WTC11 (cell line): ENCODE measurements at regions not wholly inside any gene's neighbourhood (a gene's known extent, or its start where the extent isn't known, plus 50 kb on each side); places are given as distances from the start of the nearest gene placed in this dataset.

Experiments used
- ATAC-seq: fragments of 200-7000 bp; cut with Tn5 transposase; 2 replicates; pipeline ENCODE4 v1.10.0; 2021; ENCODE audit warnings: mild to moderate bottlenecking, moderate library complexity
- CTCF ChIA-PET: fragments of 300-600 bp; sonication (Branson Sonifier 250); formaldehyde crosslinking; loops from one replicate; lab custom pipeline; 2021; ENCODE audit warnings: antibody characterized with exemption; lab: Charles Lee
- POLR2A ChIA-PET: fragments of 350-600 bp; sonication (Branson Sonifier 250); formaldehyde crosslinking; loops from one replicate; lab custom pipeline; 2021; ENCODE audit warnings: antibody characterized with exemption; lab: Charles Lee
- DNase-seq: peaks from one replicate; pipeline ENCODE4 v3.0.0; 2021; ENCODE audit warnings: low spot score
- H3K27ac Mint-ChIP-seq: 2 replicates; pipeline ENCODE4 v1.8.0; 2021; ENCODE audit warnings: mixed read lengths
- H3K27me3 Mint-ChIP-seq: 2 replicates; pipeline ENCODE4 v1.8.0; 2021; ENCODE audit warnings: low read depth, mild to moderate bottlenecking, moderate library complexity, mixed read lengths
- H3K36me3 Mint-ChIP-seq: 2 replicates; pipeline ENCODE4 v1.8.0; 2021; ENCODE audit warnings: mixed read lengths
- H3K4me1 Mint-ChIP-seq: 2 replicates; pipeline ENCODE4 v1.8.0; 2022; ENCODE audit warnings: mixed read lengths
- H3K4me3 Mint-ChIP-seq: 2 replicates; pipeline ENCODE4 v1.8.0; 2021; ENCODE audit warnings: mild to moderate bottlenecking, moderate library complexity, mixed read lengths
- H3K9me3 Mint-ChIP-seq: 2 replicates; pipeline ENCODE4 v1.8.0; 2021; ENCODE audit warnings: mixed read lengths
- FOXJ3 ChIP-seq: sonication (generic); formaldehyde crosslinking; IDR thresholded peaks from 2 replicates; pipeline ENCODE4 v1.9.0; 2021; ENCODE audit warnings: missing genetic modification reagents, mild to moderate bottlenecking, borderline replicate concordance
- FOXP1 ChIP-seq: sonication (generic); formaldehyde crosslinking; IDR thresholded peaks from 2 replicates; pipeline ENCODE4 v1.8.0; 2022; ENCODE audit warnings: missing genetic modification reagents, mild to moderate bottlenecking, moderate library complexity, borderline replicate concordance
- KAT7 ChIP-seq: sonication (generic); formaldehyde crosslinking; IDR thresholded peaks from 2 replicates; pipeline ENCODE4 v1.8.1; 2023; ENCODE audit warnings: missing genetic modification reagents, mild to moderate bottlenecking, borderline replicate concordance
- MYBL2 ChIP-seq: sonication (generic); formaldehyde crosslinking; IDR thresholded peaks from 2 replicates; pipeline ENCODE4 v1.8.1; 2023; ENCODE audit warnings: mild to moderate bottlenecking, moderate library complexity, missing genetic modification reagents
- NFATC4 ChIP-seq: fragments of 250-450 bp; sonication (Bioruptor Pico); IDR thresholded peaks from 2 replicates; pipeline ENCODE4 v1.9.0; 2021; ENCODE audit warnings: mild to moderate bottlenecking
- NFE2L1 ChIP-seq: sonication (generic); formaldehyde crosslinking; IDR thresholded peaks from 2 replicates; pipeline ENCODE4 v1.8.1; 2023; ENCODE audit warnings: missing genetic modification reagents
- NR2C2 ChIP-seq: sonication (generic); formaldehyde crosslinking; IDR thresholded peaks from 2 replicates; pipeline ENCODE4 v1.8.0; 2022; ENCODE audit warnings: mild to moderate bottlenecking, missing genetic modification reagents
- SMAD4 ChIP-seq: sonication (generic); formaldehyde crosslinking; IDR thresholded peaks from 2 replicates; pipeline ENCODE4 v1.8.0; 2022; ENCODE audit warnings: mild to moderate bottlenecking, missing genetic modification reagents
- ZNF138 ChIP-seq: sonication (generic); formaldehyde crosslinking; conservative IDR thresholded peaks from 2 replicates; pipeline ENCODE4 v1.8.1; 2022; ENCODE audit warnings: mild to moderate bottlenecking, moderate library complexity, missing genetic modification reagents
- ZNF396 ChIP-seq: fragments of 250-450 bp; sonication (Bioruptor Pico); IDR thresholded peaks from 2 replicates; pipeline ENCODE4 v1.8.0; 2021; ENCODE audit warnings: mild to moderate bottlenecking, moderate library complexity, borderline replicate concordance
- TF ChIP-seq, protein P1 (sequence below): sonication (generic); formaldehyde crosslinking; IDR thresholded peaks from 2 replicates; pipeline ENCODE4 v1.8.1; 2022; ENCODE audit warnings: missing genetic modification reagents, borderline replicate concordance
- TF ChIP-seq, protein P2 (sequence below): fragments of 250-450 bp; sonication (Bioruptor Pico); conservative IDR thresholded peaks from 2 replicates; pipeline ENCODE4 v1.9.0; 2021; ENCODE audit warnings: mild to moderate bottlenecking
- TF ChIP-seq, protein P3 (sequence below): sonication (generic); formaldehyde crosslinking; IDR thresholded peaks from 2 replicates; pipeline ENCODE4 v1.8.1; 2023; ENCODE audit warnings: mild to moderate bottlenecking, missing genetic modification reagents
- TF ChIP-seq, protein P4 (sequence below): sonication (generic); formaldehyde crosslinking; IDR thresholded peaks from 2 replicates; pipeline ENCODE4 v1.8.0; 2023; ENCODE audit warnings: mild to moderate bottlenecking, missing genetic modification reagents
- TF ChIP-seq, protein P5 (sequence below): sonication (generic); formaldehyde crosslinking; conservative IDR thresholded peaks from 2 replicates; pipeline ENCODE4 v1.8.1; 2022; ENCODE audit warnings: mild to moderate bottlenecking, missing genetic modification reagents
- TF ChIP-seq, protein P6 (sequence below): sonication (generic); formaldehyde crosslinking; IDR thresholded peaks from 2 replicates; pipeline ENCODE4 v1.8.0; 2022; ENCODE audit warnings: missing genetic modification reagents

DNA sequence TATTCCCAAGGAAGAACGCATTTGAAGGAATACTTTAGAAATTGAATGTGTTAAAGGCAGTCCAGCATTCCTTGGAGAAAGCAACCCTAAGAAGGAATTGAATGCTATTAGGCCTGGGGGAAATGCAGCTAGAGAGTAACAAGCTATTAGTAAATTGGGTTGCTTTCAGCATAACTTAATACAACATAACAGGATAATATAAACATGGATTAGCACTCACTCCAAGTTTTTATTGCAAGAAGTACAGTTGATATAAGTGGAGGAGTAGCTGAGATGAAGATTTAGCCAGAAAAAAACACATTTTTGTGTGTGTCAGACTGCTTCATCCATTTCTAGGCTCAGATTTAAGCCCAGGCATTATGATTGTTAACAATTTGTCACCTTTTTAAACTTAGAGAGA lies 314.6 kb downstream of the MEIS1 start (continued):
- TF ChIP-seq NFATC4 (CRISPR knock-in tag): no peak
- no peak for TF ChIP-seq KAT7
- TF ChIP-seq NFE2L1 (CRISPR knock-in tag): no peak
- TF ChIP-seq, protein P1, sequence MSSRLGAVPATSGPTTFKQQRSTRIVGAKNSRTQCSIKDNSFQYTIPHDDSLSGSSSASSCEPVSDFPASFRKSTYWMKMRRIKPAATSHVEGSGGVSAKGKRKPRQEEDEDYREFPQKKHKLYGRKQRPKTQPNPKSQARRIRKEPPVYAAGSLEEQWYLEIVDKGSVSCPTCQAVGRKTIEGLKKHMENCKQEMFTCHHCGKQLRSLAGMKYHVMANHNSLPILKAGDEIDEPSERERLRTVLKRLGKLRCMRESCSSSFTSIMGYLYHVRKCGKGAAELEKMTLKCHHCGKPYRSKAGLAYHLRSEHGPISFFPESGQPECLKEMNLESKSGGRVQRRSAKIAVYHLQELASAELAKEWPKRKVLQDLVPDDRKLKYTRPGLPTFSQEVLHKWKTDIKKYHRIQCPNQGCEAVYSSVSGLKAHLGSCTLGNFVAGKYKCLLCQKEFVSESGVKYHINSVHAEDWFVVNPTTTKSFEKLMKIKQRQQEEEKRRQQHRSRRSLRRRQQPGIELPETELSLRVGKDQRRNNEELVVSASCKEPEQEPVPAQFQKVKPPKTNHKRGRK (CRISPR knock-in tag): no peak
- TF ChIP-seq, protein P2, sequence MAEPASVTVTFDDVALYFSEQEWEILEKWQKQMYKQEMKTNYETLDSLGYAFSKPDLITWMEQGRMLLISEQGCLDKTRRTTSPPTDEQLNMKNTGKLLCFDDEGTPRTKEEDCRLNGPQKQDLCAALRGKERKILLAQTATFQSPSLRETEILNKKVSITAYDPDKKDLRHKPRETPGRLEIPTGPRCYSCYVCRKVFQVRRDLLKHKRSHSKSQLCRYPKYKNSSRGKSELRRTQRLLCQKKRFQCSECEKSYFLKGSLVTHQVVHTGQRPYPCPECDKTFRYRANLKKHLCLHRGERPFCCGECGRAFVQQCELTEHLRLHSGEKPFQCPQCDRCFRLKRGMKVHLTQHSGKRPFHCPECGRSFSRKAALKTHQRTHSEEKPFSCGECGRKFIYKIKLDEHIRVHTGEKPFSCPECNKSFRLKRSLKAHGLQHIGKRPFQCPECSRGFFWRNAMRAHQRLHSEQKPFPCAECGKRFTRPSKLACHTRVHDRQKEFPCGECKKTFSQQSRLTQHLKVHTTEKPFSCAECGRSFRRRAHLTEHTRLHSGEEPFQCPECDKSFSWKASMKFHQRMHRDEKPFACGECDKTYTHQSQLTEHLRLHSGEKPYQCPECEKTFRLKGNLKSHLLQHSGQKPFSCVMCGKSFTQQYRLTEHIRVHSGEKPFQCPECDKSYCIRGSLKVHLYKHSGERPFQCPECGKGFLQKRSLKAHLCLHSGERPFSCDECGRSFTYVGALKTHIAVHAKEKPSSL: no peak
- TF ChIP-seq MYBL2: no peak
- TF ChIP-seq FOXP1 (CRISPR knock-in tag): no peak
- TF ChIP-seq SMAD4: no peak
- no peak for TF ChIP-seq ZNF396 (CRISPR knock-in tag)
- TF ChIP-seq, all 79 proteins: peak for 0

DNA sequence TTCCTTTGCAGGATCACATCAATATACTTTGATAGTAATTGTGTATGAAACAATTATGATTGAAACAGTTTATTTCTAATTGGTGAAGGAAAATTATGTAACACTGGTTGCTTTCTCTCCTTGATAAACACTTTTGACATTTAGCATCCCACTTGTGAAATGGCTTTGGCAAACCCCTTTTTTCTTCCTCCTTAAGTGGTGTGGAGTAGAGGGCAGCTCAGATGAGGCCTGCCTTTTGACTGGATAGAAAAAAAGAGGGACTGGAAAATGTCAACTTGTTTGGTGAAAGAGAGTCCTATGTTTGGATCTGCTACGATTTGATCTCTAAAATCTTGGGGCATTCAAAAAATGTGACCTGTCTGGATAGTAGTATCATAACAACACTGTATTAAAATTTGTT lies 318.3 kb downstream of the MEIS1 start:
- Mint-ChIP-seq H3K9me3 (peaks cover 15% of the 10 kb centered on the region), H3K36me3 (peaks cover 4% of the 10 kb centered on the region; the same call in 1 of the 2 replicates), H3K4me1 (peaks cover 13% of the 10 kb centered on the region), H3K27ac (no peak overlapping the region), H3K4me3 (no peak overlapping the region), H3K27me3 (no peaks in the 10 kb centered on the region)
- POLR2A ChIA-PET: no interaction called here
- DNase-seq (no peak), ATAC-seq (no peak)
- CTCF ChIA-PET: no interaction called here
- TF ChIP-seq, protein P3, sequence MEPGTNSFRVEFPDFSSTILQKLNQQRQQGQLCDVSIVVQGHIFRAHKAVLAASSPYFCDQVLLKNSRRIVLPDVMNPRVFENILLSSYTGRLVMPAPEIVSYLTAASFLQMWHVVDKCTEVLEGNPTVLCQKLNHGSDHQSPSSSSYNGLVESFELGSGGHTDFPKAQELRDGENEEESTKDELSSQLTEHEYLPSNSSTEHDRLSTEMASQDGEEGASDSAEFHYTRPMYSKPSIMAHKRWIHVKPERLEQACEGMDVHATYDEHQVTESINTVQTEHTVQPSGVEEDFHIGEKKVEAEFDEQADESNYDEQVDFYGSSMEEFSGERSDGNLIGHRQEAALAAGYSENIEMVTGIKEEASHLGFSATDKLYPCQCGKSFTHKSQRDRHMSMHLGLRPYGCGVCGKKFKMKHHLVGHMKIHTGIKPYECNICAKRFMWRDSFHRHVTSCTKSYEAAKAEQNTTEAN (CRISPR knock-in tag): no peak
- TF ChIP-seq ZNF138 (CRISPR knock-in tag) (no peak), FOXJ3 (CRISPR knock-in tag) (no peak), NR2C2 (CRISPR knock-in tag) (no peak)
- TF ChIP-seq, protein P4, sequence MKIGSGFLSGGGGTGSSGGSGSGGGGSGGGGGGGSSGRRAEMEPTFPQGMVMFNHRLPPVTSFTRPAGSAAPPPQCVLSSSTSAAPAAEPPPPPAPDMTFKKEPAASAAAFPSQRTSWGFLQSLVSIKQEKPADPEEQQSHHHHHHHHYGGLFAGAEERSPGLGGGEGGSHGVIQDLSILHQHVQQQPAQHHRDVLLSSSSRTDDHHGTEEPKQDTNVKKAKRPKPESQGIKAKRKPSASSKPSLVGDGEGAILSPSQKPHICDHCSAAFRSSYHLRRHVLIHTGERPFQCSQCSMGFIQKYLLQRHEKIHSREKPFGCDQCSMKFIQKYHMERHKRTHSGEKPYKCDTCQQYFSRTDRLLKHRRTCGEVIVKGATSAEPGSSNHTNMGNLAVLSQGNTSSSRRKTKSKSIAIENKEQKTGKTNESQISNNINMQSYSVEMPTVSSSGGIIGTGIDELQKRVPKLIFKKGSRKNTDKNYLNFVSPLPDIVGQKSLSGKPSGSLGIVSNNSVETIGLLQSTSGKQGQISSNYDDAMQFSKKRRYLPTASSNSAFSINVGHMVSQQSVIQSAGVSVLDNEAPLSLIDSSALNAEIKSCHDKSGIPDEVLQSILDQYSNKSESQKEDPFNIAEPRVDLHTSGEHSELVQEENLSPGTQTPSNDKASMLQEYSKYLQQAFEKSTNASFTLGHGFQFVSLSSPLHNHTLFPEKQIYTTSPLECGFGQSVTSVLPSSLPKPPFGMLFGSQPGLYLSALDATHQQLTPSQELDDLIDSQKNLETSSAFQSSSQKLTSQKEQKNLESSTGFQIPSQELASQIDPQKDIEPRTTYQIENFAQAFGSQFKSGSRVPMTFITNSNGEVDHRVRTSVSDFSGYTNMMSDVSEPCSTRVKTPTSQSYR: no peak
- TF ChIP-seq, protein P5, sequence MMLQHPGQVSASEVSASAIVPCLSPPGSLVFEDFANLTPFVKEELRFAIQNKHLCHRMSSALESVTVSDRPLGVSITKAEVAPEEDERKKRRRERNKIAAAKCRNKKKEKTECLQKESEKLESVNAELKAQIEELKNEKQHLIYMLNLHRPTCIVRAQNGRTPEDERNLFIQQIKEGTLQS (CRISPR knock-in tag): no peak
- TF ChIP-seq, protein P6, sequence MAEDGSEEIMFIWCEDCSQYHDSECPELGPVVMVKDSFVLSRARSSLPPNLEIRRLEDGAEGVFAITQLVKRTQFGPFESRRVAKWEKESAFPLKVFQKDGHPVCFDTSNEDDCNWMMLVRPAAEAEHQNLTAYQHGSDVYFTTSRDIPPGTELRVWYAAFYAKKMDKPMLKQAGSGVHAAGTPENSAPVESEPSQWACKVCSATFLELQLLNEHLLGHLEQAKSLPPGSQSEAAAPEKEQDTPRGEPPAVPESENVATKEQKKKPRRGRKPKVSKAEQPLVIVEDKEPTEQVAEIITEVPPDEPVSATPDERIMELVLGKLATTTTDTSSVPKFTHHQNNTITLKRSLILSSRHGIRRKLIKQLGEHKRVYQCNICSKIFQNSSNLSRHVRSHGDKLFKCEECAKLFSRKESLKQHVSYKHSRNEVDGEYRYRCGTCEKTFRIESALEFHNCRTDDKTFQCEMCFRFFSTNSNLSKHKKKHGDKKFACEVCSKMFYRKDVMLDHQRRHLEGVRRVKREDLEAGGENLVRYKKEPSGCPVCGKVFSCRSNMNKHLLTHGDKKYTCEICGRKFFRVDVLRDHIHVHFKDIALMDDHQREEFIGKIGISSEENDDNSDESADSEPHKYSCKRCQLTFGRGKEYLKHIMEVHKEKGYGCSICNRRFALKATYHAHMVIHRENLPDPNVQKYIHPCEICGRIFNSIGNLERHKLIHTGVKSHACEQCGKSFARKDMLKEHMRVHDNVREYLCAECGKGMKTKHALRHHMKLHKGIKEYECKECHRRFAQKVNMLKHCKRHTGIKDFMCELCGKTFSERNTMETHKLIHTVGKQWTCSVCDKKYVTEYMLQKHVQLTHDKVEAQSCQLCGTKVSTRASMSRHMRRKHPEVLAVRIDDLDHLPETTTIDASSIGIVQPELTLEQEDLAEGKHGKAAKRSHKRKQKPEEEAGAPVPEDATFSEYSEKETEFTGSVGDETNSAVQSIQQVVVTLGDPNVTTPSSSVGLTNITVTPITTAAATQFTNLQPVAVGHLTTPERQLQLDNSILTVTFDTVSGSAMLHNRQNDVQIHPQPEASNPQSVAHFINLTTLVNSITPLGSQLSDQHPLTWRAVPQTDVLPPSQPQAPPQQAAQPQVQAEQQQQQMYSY: no peak
